ENCODE measurements at regions not wholly inside any gene's neighbourhood (a gene's known extent, or its start where the extent isn't known, plus 50 kb on each side); places are given as distances from the start of the nearest gene placed in this dataset.
A peak's percentile ranks its signal among the peaks of the same experiment; 100 is the strongest.

DNA sequence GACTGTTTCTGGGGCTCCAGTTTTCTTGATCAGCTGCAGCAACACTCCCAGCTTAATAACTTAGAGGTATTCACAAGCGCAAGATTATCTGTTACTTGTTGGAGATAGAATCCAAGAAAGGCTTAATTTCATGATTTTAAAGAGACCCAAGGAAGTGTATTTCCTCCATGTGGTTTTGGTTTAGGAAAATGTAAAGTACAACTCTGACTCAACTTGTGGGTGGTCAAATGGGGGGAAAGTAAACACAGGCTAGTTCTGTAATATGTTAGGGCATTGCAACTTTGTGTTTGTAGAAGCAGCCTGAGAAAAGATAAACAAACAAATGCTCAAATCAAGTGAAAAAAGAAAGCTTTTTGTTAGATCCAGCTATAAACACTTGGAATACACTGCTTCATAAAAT lies 90.1 kb upstream of the COL3A1 start (continued):
- TF ChIP-seq BCLAF1 (IDR thresholded peaks at IDR 0.05) (no peak), ZNF614 (CRISPR knock-in tag; IDR thresholded peaks at IDR 0.05; ENCODE audit: borderline replicate concordance) (no peak), MXD4 (CRISPR knock-in tag; IDR thresholded peaks at IDR 0.05) (no peak), ZKSCAN5 (CRISPR knock-in tag; IDR thresholded peaks at IDR 0.05) (no peak), SMYD3 (CRISPR knock-in tag; IDR thresholded peaks at IDR 0.05) (no peak)
- TF ChIP-seq, protein P1, sequence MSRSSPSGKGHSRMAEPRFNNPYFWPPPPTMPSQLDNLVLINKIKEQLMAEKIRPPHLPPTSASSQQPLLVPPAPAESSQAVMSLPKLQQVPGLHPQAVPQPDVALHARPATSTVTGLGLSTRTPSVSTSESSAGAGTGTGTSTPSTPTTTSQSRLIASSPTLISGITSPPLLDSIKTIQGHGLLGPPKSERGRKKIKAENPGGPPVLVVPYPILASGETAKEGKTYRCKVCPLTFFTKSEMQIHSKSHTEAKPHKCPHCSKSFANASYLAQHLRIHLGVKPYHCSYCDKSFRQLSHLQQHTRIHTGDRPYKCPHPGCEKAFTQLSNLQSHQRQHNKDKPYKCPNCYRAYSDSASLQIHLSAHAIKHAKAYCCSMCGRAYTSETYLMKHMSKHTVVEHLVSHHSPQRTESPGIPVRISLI (CRISPR knock-in tag; IDR thresholded peaks at IDR 0.05; ENCODE audit: borderline replicate concordance), result no peak

GRCh38 chr2:188884517-188884916 lies 89.7 kb upstream of the COL3A1 start:
- no peaks in the 10 kb centered on the region for H3K79me2 ChIP-seq (ENCODE audit: insufficient read depth, low read length)
- peak; percentile 56; the same call in 1 of the 2 replicates for TF ChIP-seq CEBPB (IDR thresholded peaks at IDR 0.05; ENCODE audit: borderline replicate concordance, low read depth, low read length)
- no peak for TF ChIP-seq CERS6 (CRISPR knock-in tag; IDR thresholded peaks at IDR 0.05)
- ChIA-PET POLR2A (no interaction called here), CTCF (ENCODE audit: low intra/inter-chr PET ratio, low total read pairs) (no interaction called here)
- in situ Hi-C loops (cut with HindIII; ENCODE audit: extremely low pct_ligation_motif_present, low pct_unique_long_range_greater_than_20kb) (no loop called here), intact Hi-C loops (cut with micrococcal nuclease; ENCODE audit: unreplicated experiment) (no loop called here)
- 2% methylated on average over 3 of the region's 3 CpGs for WGBS (ENCODE audit: low lambda C conversion rate)
- ATAC-seq, result no peak
- no peak overlapping the region for H2AFZ ChIP-seq (ENCODE audit: low read length)
- no TSS peak for BruUV-seq (replicated peaks)
- no peak overlapping the region for H3K4me2 ChIP-seq (ENCODE audit: low read depth, low read length)
- H3K27ac ChIP-seq (ENCODE audit: extremely low read length, insufficient read depth, low read length), result no peak overlapping the region
- no peaks in the 10 kb centered on the region for H4K20me1 ChIP-seq (ENCODE audit: insufficient read depth, low read length)
- H3K9ac ChIP-seq (ENCODE audit: insufficient read depth, low read depth, low read length), result no peak overlapping the region
- no peaks in the 10 kb centered on the region; a peak in 1 of 5 replicates for H3K27me3 ChIP-seq (ENCODE audit: control insufficient read depth in 1 of 2, insufficient read depth in 2 of 2, low read length in 2 of 2)
- no peak for FAIRE-seq
- H3K36me3 ChIP-seq (replicated peaks in 1 of 2; ENCODE audit: control insufficient read depth in 1 of 2, insufficient read depth in 2 of 2, low read length in 2 of 2), result no peaks in the 10 kb centered on the region
- H3K4me1 ChIP-seq (ENCODE audit: insufficient read depth, low read length), result no peaks in the 10 kb centered on the region
- peaks cover 11% of the 10 kb centered on the region for H3K9me3 ChIP-seq (ENCODE audit: low read length)
- no peak for DNase-seq (ENCODE audit: low spot score)
- no peak overlapping the region for H3K4me3 ChIP-seq (replicated peaks in 1 of 3; ENCODE audit: insufficient read depth in 1 of 3, low read depth in 2 of 3, low read length in 3 of 3)
